ENCODE measurements at regions not wholly inside any gene's neighbourhood (a gene's known extent, or its start where the extent isn't known, plus 50 kb on each side); places are given as distances from the start of the nearest gene placed in this dataset.

GRCh38 chr1:43039228-43040055 lies 80.8 kb upstream of the SLC2A1 start:
- TF ChIP-seq CTCF (IDR thresholded peaks at IDR 0.05) = no peak
- TF ChIP-seq POLR2AphosphoS5 (IDR thresholded peaks at IDR 0.05) = no peak
- TF ChIP-seq POLR2A (IDR thresholded peaks at IDR 0.05) = no peak
